ENCODE measurements at regions not wholly inside any gene's neighbourhood (a gene's known extent, or its start where the extent isn't known, plus 50 kb on each side); places are given as distances from the start of the nearest gene placed in this dataset.

- DNase-seq (ENCODE audit: low read depth) (no peak), FAIRE-seq (no peak)
- no peak overlapping the region for H2AFZ ChIP-seq (ENCODE audit: low read depth, low read length)
- no peaks in the 10 kb centered on the region for H3K4me1 ChIP-seq (ENCODE audit: insufficient read depth, low read length)
- Mint-ChIP-seq H3K4me3 (ENCODE audit: unreplicated experiment) (no peak overlapping the region), H3K36me3 (ENCODE audit: low read depth, unreplicated experiment) (no peaks in the 10 kb centered on the region), H3K4me1 (ENCODE audit: low read depth, unreplicated experiment) (peaks cover 14% of the 10 kb centered on the region), H3K9me3 (ENCODE audit: unreplicated experiment) (peaks cover 1% of the 10 kb centered on the region), H3K27me3 (ENCODE audit: low read depth, unreplicated experiment) (no peaks in the 10 kb centered on the region), H3K27ac (ENCODE audit: unreplicated experiment) (no peak overlapping the region)
- H3K36me3 ChIP-seq (ENCODE audit: insufficient read depth, low read length) = no peaks in the 10 kb centered on the region
- no peaks in the 10 kb centered on the region for H3K9me3 ChIP-seq (ENCODE audit: insufficient read depth, low read depth, low read length)
- no peak overlapping the region for H3K4me2 ChIP-seq (ENCODE audit: low read length)
- H3K9ac ChIP-seq (ENCODE audit: low read length) = no peak overlapping the region
- no peaks in the 10 kb centered on the region for H3K79me2 ChIP-seq (ENCODE audit: insufficient read depth, low read length)
- no peak overlapping the region for H3K27ac ChIP-seq (ENCODE audit: low read depth, low read length)
- no peak for TF ChIP-seq EZH2 (IDR thresholded peaks at IDR 0.05; ENCODE audit: insufficient read depth, low read length)
- TF ChIP-seq CTCF (IDR thresholded peaks at IDR 0.05; ENCODE audit: insufficient read depth, low read depth, low read length) = no peak
- no peaks in the 10 kb centered on the region for H4K20me1 ChIP-seq (ENCODE audit: insufficient read depth, low read length)
- H3K4me3 ChIP-seq (ENCODE audit: insufficient read depth, low read depth, low read length) = no peak overlapping the region
- H3K27me3 ChIP-seq (ENCODE audit: insufficient read depth, low read length) = no peaks in the 10 kb centered on the region
These were observed 122.4 kb upstream of the OR9Q1 start for GRCh38 chr11:57901278-57901677.

- Mint-ChIP-seq H3K27me3 (ENCODE audit: low read depth, unreplicated experiment) (no peaks in the 10 kb centered on the region), H3K4me1 (ENCODE audit: low read depth, unreplicated experiment) (peaks cover 14% of the 10 kb centered on the region), H3K27ac (ENCODE audit: unreplicated experiment) (no peak overlapping the region), H3K4me3 (ENCODE audit: unreplicated experiment) (no peak overlapping the region), H3K9me3 (ENCODE audit: unreplicated experiment) (peaks cover 3% of the 10 kb centered on the region), H3K36me3 (ENCODE audit: low read depth, unreplicated experiment) (no peaks in the 10 kb centered on the region)
- Histone ChIP-seq H3K79me2 (ENCODE audit: insufficient read depth, low read length) (no peaks in the 10 kb centered on the region), H4K20me1 (ENCODE audit: insufficient read depth, low read length) (no peaks in the 10 kb centered on the region), H3K27ac (ENCODE audit: low read depth, low read length) (no peak overlapping the region), H3K9ac (ENCODE audit: low read length) (no peak overlapping the region), H3K4me2 (ENCODE audit: low read length) (no peak overlapping the region), H3K36me3 (ENCODE audit: insufficient read depth, low read length) (no peaks in the 10 kb centered on the region), H2AFZ (ENCODE audit: low read depth, low read length) (no peak overlapping the region), H3K4me3 (ENCODE audit: insufficient read depth, low read depth, low read length) (no peak overlapping the region), H3K9me3 (ENCODE audit: insufficient read depth, low read depth, low read length) (no peaks in the 10 kb centered on the region), H3K4me1 (ENCODE audit: insufficient read depth, low read length) (no peaks in the 10 kb centered on the region), H3K27me3 (ENCODE audit: insufficient read depth, low read length) (no peaks in the 10 kb centered on the region)
- TF ChIP-seq EZH2 (IDR thresholded peaks at IDR 0.05; ENCODE audit: insufficient read depth, low read length) (no peak), CTCF (IDR thresholded peaks at IDR 0.05; ENCODE audit: insufficient read depth, low read depth, low read length) (no peak)
- FAIRE-seq (no peak), DNase-seq (ENCODE audit: low read depth) (no peak)
These were observed 121.9 kb upstream of the OR9Q1 start for GRCh38 chr11:57901756-57902155.

GRCh38 chr11:57903011-57903410 lies 120.7 kb upstream of the OR9Q1 start:
- Histone ChIP-seq H2AFZ (ENCODE audit: low read depth, low read length) (no peak overlapping the region), H3K79me2 (ENCODE audit: insufficient read depth, low read length) (no peaks in the 10 kb centered on the region), H3K27ac (ENCODE audit: low read depth, low read length) (no peak overlapping the region), H3K36me3 (ENCODE audit: insufficient read depth, low read length) (no peaks in the 10 kb centered on the region), H3K9me3 (ENCODE audit: insufficient read depth, low read depth, low read length) (no peaks in the 10 kb centered on the region), H3K4me2 (ENCODE audit: low read length) (no peak overlapping the region), H3K9ac (ENCODE audit: low read length) (no peak overlapping the region), H4K20me1 (ENCODE audit: insufficient read depth, low read length) (no peaks in the 10 kb centered on the region), H3K4me1 (ENCODE audit: insufficient read depth, low read length) (no peaks in the 10 kb centered on the region), H3K27me3 (ENCODE audit: insufficient read depth, low read length) (no peaks in the 10 kb centered on the region), H3K4me3 (ENCODE audit: insufficient read depth, low read depth, low read length) (no peak overlapping the region)
- H3K4me3 Mint-ChIP-seq (ENCODE audit: unreplicated experiment) = no peak overlapping the region
- DNase-seq (ENCODE audit: low read depth) = no peak
- H3K27me3 Mint-ChIP-seq (ENCODE audit: low read depth, unreplicated experiment) = no peaks in the 10 kb centered on the region
- FAIRE-seq = no peak
- no peak overlapping the region for H3K27ac Mint-ChIP-seq (ENCODE audit: unreplicated experiment)
- TF ChIP-seq CTCF (IDR thresholded peaks at IDR 0.05; ENCODE audit: insufficient read depth, low read depth, low read length) (no peak), EZH2 (IDR thresholded peaks at IDR 0.05; ENCODE audit: insufficient read depth, low read length) (no peak)
- H3K4me1 Mint-ChIP-seq (ENCODE audit: low read depth, unreplicated experiment) = peaks cover 14% of the 10 kb centered on the region
- no peaks in the 10 kb centered on the region for H3K36me3 Mint-ChIP-seq (ENCODE audit: low read depth, unreplicated experiment)
- H3K9me3 Mint-ChIP-seq (ENCODE audit: unreplicated experiment) = peaks cover 5% of the 10 kb centered on the region
